B cell (primary cell): ENCODE measurements at regions not wholly inside any gene's neighbourhood (a gene's known extent, or its start where the extent isn't known, plus 50 kb on each side); places are given as distances from the start of the nearest gene placed in this dataset.

Experiments used
- ATAC-seq: fragments of 200-7000 bp; cut with Tn5 transposase; one replicate; pipeline ENCODE4 v1.10.0; 2021; ENCODE audit warnings: low read depth, mild to moderate bottlenecking, moderate number of reproducible peaks, moderate library complexity
- CTCF ChIA-PET: fragments of 350-600 bp; sonication (Branson Sonifier 250); formaldehyde crosslinking; loops from one replicate; lab custom pipeline; 2021; ENCODE audit warnings: antibody characterized with exemption, inconsistent platforms; lab: Charles Lee
- POLR2A ChIA-PET: fragments of 350-600 bp; sonication (Branson Sonifier 250); formaldehyde crosslinking; loops from one replicate; lab custom pipeline; 2021; ENCODE audit warnings: antibody characterized with exemption; lab: Charles Lee
- DNase-seq: peaks from one replicate; pipeline ENCODE4 v3.0.0; 2013
- H2AFZ ChIP-seq: 2 replicates; pipeline ENCODE4 v1.6.1; 2012; ENCODE audit warnings: mild to moderate bottlenecking, low read depth, low read length; ENCODE audit not compliant: insufficient read depth, poor library complexity, severe bottlenecking
- H3K27ac ChIP-seq, 2 donors: 1 replicate in 1 of 2; 2 replicates in 1 of 2; pipeline ENCODE4 v1.5.1; 2012 to 2013; ENCODE audit warnings: low read length in 2 of 2, mild to moderate bottlenecking in 2 of 2, moderate library complexity in 1 of 2
- H3K27me3 ChIP-seq, 4 experiments: fragments of 200-600 bp in 1 of 4; sonication (generic) in 1 of 4; replicated peaks in 1 of 4; 1 replicate in 2 of 4; 2 replicates in 2 of 4; pipeline versions ENCODE4 v1.6.1 to v1.7.0; 2013 to 2016; ENCODE audit warnings: low read length in 3 of 4, mild to moderate bottlenecking in 2 of 4, mixed read lengths in 1 of 4, moderate library complexity in 1 of 4; ENCODE audit not compliant: insufficient read depth in 4 of 4, control insufficient read depth in 3 of 4; ENCODE audit errors: control extremely low read depth in 1 of 4
- H3K36me3 ChIP-seq, 2 experiments: replicated peaks in 1 of 2; 1 replicate in 1 of 2; 2 replicates in 1 of 2; pipeline versions ENCODE4 v1.6.1 to v1.7.1; 2013; ENCODE audit warnings: low read length in 1 of 2; ENCODE audit not compliant: insufficient read depth in 2 of 2, control insufficient read depth in 1 of 2; ENCODE audit errors: control extremely low read depth in 1 of 2, extremely low read depth in 1 of 2
- H3K4me1 ChIP-seq, 2 donors: fragments of 200-600 bp in 1 of 2; sonication (generic) in 1 of 2; 1 replicate in 1 of 2; 2 replicates in 1 of 2; pipeline versions ENCODE4 v1.5.1 to v1.6.1; 2013 to 2017; ENCODE audit warnings: low read length in 2 of 2; ENCODE audit not compliant: control insufficient read depth in 2 of 2, insufficient read depth in 2 of 2
- H3K4me2 ChIP-seq: replicated peaks from 2 replicates; pipeline ENCODE3; 2012; ENCODE audit warnings: mild to moderate bottlenecking, low read depth, low read length; ENCODE audit not compliant: poor library complexity, severe bottlenecking
- H3K4me3 ChIP-seq, 5 experiments: fragments of 200-600 bp in 1 of 5; sonication (generic) in 1 of 5; 1 replicate in 3 of 5; 2 replicates in 2 of 5; pipeline versions ENCODE4 v1.5.1 to v1.7.0; 2011 to 2016; ENCODE audit warnings: low read length in 4 of 5, mild to moderate bottlenecking in 4 of 5, low read depth in 2 of 5, control low read depth in 1 of 5, moderate library complexity in 1 of 5; ENCODE audit not compliant: insufficient read depth in 1 of 5; ENCODE audit errors: control extremely low read depth in 1 of 5, extremely low read depth in 1 of 5
- H3K79me2 ChIP-seq: fragments of 200-600 bp; sonication (generic); one replicate; pipeline ENCODE4 v1.6.0; 2016; ENCODE audit warnings: low read length; ENCODE audit not compliant: control insufficient read depth, insufficient read depth
- H3K9ac ChIP-seq: fragments of 200-600 bp; sonication (generic); 2 replicates; pipeline ENCODE4 v1.6.1; 2017; ENCODE audit warnings: mild to moderate bottlenecking, low read length, moderate library complexity
- H3K9me3 ChIP-seq, 3 donors: one replicate each; pipeline versions ENCODE4 v1.6.1 to v1.7.1; 2013; ENCODE audit warnings: low read length in 2 of 3; ENCODE audit not compliant: control insufficient read depth in 2 of 3, insufficient read depth in 1 of 3; ENCODE audit errors: control extremely low read depth in 1 of 3
- H4K20me1 ChIP-seq: 2 replicates; pipeline ENCODE4 v1.6.0; 2012; ENCODE audit warnings: mild to moderate bottlenecking, low read length; ENCODE audit not compliant: insufficient read depth, control insufficient read depth, poor library complexity, severe bottlenecking
- H3K27ac Mint-ChIP-seq: one replicate; pipeline ENCODE4 v1.8.0; 2021; ENCODE audit warnings: mixed read lengths
- H3K27me3 Mint-ChIP-seq: one replicate; pipeline ENCODE4 v1.8.0; 2021; ENCODE audit warnings: mixed read lengths
- H3K4me1 Mint-ChIP-seq: one replicate; pipeline ENCODE4 v1.8.0; 2021; ENCODE audit warnings: mixed read lengths
- H3K4me3 Mint-ChIP-seq: one replicate; pipeline ENCODE4 v1.8.0; 2021; ENCODE audit warnings: mixed read lengths
- H3K9me3 Mint-ChIP-seq: one replicate; pipeline ENCODE4 v1.8.0; 2022; ENCODE audit warnings: mixed read lengths; ENCODE audit not compliant: insufficient read depth
- EZH2 ChIP-seq: IDR thresholded peaks from 2 replicates; pipeline ENCODE4 v1.6.1; 2012; ENCODE audit warnings: borderline replicate concordance, low read depth, mild to moderate bottlenecking, moderate library complexity, low read length; ENCODE audit not compliant: insufficient read depth, poor library complexity, severe bottlenecking
- WGBS: methylation state at CpG from one replicate; pipeline ENCODE4 v1.1.5; 2013; ENCODE audit warnings: missing lambda C conversion rate; ENCODE audit not compliant: insufficient coverage; 5-methylcytosine and 5-hydroxymethylcytosine counted together
- intact Hi-C: fragments of 100-400 bp; cut with micrococcal nuclease; formaldehyde crosslinking; loops from one replicate; pipeline ENCODE4 v1.10.0; 2022
- TF ChIP-seq, protein P1 (sequence below): fragments of 200-600 bp; IDR thresholded peaks from one replicate; pipeline ENCODE4 v1.8.0; 2022; ENCODE audit warnings: antibody characterized with exemption, mild to moderate bottlenecking

DNA sequence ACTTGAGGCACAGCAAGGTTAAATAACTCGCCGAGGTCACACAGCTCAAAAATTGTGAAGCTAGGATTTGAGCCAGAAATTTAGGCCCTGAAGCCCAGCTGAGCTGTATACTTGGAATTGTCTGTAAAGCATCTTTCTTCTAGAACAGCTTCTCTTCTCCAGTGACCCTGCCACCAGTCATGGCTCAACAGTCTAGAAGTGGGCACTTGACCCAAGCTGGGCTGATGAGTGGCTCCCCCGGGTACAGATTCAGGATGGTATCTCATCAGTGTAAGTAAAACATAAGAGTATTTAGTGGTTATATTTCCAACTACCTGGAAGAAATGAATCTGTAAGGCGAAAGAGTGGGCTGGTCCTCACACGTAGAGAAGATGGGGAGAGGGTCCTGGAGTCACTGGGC is 243.9 kb upstream of the GPR26 start:
- no peak for ATAC-seq
- Mint-ChIP-seq H3K27ac (no peak overlapping the region), H3K4me1 (no peaks in the 10 kb centered on the region), H3K9me3 (no peaks in the 10 kb centered on the region), H3K27me3 (peaks cover 22% of the 10 kb centered on the region), H3K4me3 (no peak overlapping the region)
- POLR2A ChIA-PET: no interaction called here
- H3K4me3 ChIP-seq: no peak overlapping the region
- H3K9ac ChIP-seq: no peak overlapping the region
- H3K4me1 ChIP-seq: no peaks in the 10 kb centered on the region
- DNase-seq: no peak
- CTCF ChIA-PET: interaction anchor here (1.1 kb wide), 1 partner anchor 290 kb away, joined by 3 read pairs; no protein-coding TSS in a partner anchor
- no peaks in the 10 kb centered on the region for H4K20me1 ChIP-seq
- TF ChIP-seq EZH2: no peak
- TF ChIP-seq, protein P1, sequence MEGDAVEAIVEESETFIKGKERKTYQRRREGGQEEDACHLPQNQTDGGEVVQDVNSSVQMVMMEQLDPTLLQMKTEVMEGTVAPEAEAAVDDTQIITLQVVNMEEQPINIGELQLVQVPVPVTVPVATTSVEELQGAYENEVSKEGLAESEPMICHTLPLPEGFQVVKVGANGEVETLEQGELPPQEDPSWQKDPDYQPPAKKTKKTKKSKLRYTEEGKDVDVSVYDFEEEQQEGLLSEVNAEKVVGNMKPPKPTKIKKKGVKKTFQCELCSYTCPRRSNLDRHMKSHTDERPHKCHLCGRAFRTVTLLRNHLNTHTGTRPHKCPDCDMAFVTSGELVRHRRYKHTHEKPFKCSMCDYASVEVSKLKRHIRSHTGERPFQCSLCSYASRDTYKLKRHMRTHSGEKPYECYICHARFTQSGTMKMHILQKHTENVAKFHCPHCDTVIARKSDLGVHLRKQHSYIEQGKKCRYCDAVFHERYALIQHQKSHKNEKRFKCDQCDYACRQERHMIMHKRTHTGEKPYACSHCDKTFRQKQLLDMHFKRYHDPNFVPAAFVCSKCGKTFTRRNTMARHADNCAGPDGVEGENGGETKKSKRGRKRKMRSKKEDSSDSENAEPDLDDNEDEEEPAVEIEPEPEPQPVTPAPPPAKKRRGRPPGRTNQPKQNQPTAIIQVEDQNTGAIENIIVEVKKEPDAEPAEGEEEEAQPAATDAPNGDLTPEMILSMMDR: no peak
- H3K9me3 ChIP-seq: no peaks in the 10 kb centered on the region
- 92% methylated on average over 2 of the region's 5 CpGs for WGBS
- intact Hi-C loops: no loop called here
- no peaks in the 10 kb centered on the region for H3K79me2 ChIP-seq
- no peak overlapping the region for H2AFZ ChIP-seq
- H3K4me2 ChIP-seq: no peak overlapping the region
- no peaks in the 10 kb centered on the region for H3K36me3 ChIP-seq
- no peak overlapping the region for H3K27ac ChIP-seq
- peaks cover 0 to 6% (median 1%) of the 10 kb centered on the region in 4 experiments for H3K27me3 ChIP-seq

DNA sequence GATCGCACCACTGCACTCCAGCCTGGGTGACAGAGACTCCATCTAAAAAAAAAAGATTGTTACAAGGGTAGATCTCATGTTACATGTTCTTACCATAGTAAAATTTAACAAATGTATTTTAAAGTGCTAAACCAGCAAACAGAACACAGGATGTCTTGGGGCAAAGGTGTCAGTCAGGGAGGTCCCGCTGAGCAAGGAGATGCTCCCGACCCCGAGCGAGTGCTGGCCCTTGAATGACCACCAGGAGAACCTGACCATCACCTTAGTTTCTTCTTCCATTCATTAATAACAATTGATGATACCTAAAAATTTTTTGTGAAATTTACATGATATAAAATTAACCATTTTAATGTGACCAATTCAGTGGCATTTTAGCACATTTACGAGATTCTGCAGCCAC is 241.6 kb upstream of the GPR26 start:
- H3K4me3 ChIP-seq: no peak overlapping the region
- Mint-ChIP-seq H3K4me3 (no peak overlapping the region), H3K4me1 (no peaks in the 10 kb centered on the region)

More for the DNA sequence above, 241.6 kb upstream of the GPR26 start:
- TF ChIP-seq, protein P1: no peak
- no peak for TF ChIP-seq EZH2
- ATAC-seq: no peak
- no peak for DNase-seq
- ChIA-PET CTCF (no interaction called here), POLR2A (no interaction called here)
- H3K27ac Mint-ChIP-seq: no peak overlapping the region
- Histone ChIP-seq H3K27me3 (peaks cover 0 to 6% (median 1%) of the 10 kb centered on the region in 4 experiments), H3K9ac (no peak overlapping the region), H2AFZ (no peak overlapping the region), H3K36me3 (no peaks in the 10 kb centered on the region), H3K79me2 (no peaks in the 10 kb centered on the region), H3K4me1 (no peaks in the 10 kb centered on the region), H3K4me2 (no peak overlapping the region), H3K27ac (no peak overlapping the region), H3K9me3 (no peaks in the 10 kb centered on the region), H4K20me1 (no peaks in the 10 kb centered on the region)
- intact Hi-C loops: no loop called here
- H3K9me3 Mint-ChIP-seq: no peaks in the 10 kb centered on the region
- peaks cover 31% of the 10 kb centered on the region for H3K27me3 Mint-ChIP-seq
- WGBS: 88% methylated on average over 1 of the region's 6 CpGs
